Sigmoid colon (tissue), 6 donors: ENCODE measurements at regions not wholly inside any gene's neighbourhood (a gene's known extent, or its start where the extent isn't known, plus 50 kb on each side); places are given as distances from the start of the nearest gene placed in this dataset.

Experiments used
- DNase-seq: peaks from one replicate; pipeline ENCODE4 v3.0.0-alpha.2; 2019
- H3K27ac ChIP-seq, 4 donors: fragments of 200-600 bp; sonication (generic); one replicate each; pipeline ENCODE4 v1.5.1; 2016 to 2019; ENCODE audit warnings: mild to moderate bottlenecking in 1 of 4
- H3K27me3 ChIP-seq, 3 donors: fragments of 200-600 bp; sonication (generic); one replicate each; pipeline ENCODE4 v1.5.1; 2019; ENCODE audit warnings: mild to moderate bottlenecking in 1 of 3
- H3K36me3 ChIP-seq, 4 donors: fragments of 200-600 bp; sonication (generic); one replicate each; pipeline ENCODE4 v1.5.1; 2016 to 2019
- H3K4me1 ChIP-seq, 4 donors: fragments of 200-600 bp; sonication (generic); one replicate each; pipeline ENCODE4 v1.5.1; 2017 to 2019
- H3K4me3 ChIP-seq, 4 donors: fragments of 200-600 bp; sonication (generic); one replicate each; pipeline ENCODE4 v1.5.1; 2017 to 2019; ENCODE audit warnings: mild to moderate bottlenecking in 2 of 4, moderate library complexity in 1 of 4
- H3K9me3 ChIP-seq, 4 donors: fragments of 200-600 bp in 3 of 4; sonication (generic) in 3 of 4; one replicate each; pipeline versions ENCODE4 v1.5.1 to v1.6.1; 2013 to 2019
- EP300 ChIP-seq, 4 donors: sonication (generic); formaldehyde crosslinking; IDR thresholded peaks; one replicate each; pipeline ENCODE4 v1.6.1; 2017; ENCODE audit warnings: antibody characterized with exemption in 4 of 4
- POLR2A ChIP-seq, 2 donors: fragments of 450-650 bp; IDR thresholded peaks; one replicate each; pipeline ENCODE4 v1.6.1; 2016; ENCODE audit warnings: antibody characterized with exemption in 2 of 2, mild to moderate bottlenecking in 2 of 2, moderate library complexity in 2 of 2
- POLR2AphosphoS5 ChIP-seq, 4 donors: sonication (generic); formaldehyde crosslinking; IDR thresholded peaks; one replicate each; pipeline ENCODE4 v1.6.1; 2017; ENCODE audit warnings: antibody characterized with exemption in 4 of 4
- WGBS, 2 donors: extraction: QIAGEN DNeasy Blood & Tissue Kit; methylation state at CpG; one replicate each; pipeline ENCODE4 v1.1.7; 2013; 5-methylcytosine and 5-hydroxymethylcytosine counted together
- intact Hi-C: fragments of 100-400 bp; cut with DNase I; formaldehyde crosslinking; loops from one replicate; pipeline ENCODE4 v1.15.1; 2023
- TF ChIP-seq, protein P1 (sequence below), 4 experiments: fragments of 450-650 bp in 3 of 4; fragments of 200-600 bp in 1 of 4; IDR thresholded peaks; one replicate each; pipeline ENCODE4 v1.5.1; 2016 to 2019; ENCODE audit warnings: antibody characterized with exemption in 4 of 4, mild to moderate bottlenecking in 3 of 4, moderate library complexity in 2 of 4
- donor health status: healthy with polysubstance abuse.
- donor health status: healthy.

DNA sequence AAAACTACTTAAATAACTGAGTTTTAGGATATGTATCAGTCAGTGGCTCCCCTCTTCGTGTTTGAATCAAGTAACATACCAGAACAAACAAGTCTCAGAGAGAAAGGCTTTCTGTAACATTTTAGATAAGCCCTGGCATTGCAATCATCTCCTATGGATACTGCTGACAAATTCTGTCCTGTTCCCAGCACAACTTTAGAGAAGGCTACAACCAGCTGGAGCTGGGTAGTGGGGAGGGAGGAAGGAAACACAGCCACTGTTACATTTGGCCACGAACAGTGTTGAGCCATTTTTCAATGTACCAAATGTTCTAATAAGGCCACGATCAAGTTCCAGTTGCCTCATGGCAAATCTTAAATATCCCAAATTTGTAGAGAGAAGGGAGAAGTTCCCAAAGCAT is 511.8 kb upstream of the WWC1 start:
- no peaks in the 10 kb centered on the region for H3K36me3 ChIP-seq
- H3K4me3 ChIP-seq, result no peak overlapping the region
- H3K27me3 ChIP-seq, result no peaks in the 10 kb centered on the region
- DNase-seq, result no peak
- TF ChIP-seq POLR2AphosphoS5 (IDR thresholded peaks at IDR 0.05), result no peak
- no peak overlapping the region for H3K27ac ChIP-seq
- H3K9me3 ChIP-seq, result peaks cover 0 to 4% (median 0%) of the 10 kb centered on the region in 4 donors
- intact Hi-C loops, result no loop called here
- WGBS, 2 donors, result 76 to 78% methylated on average over 3 of the region's 3 CpGs
- peaks cover 0 to 3% (median 0%) of the 10 kb centered on the region in 4 donors for H3K4me1 ChIP-seq

DNA sequence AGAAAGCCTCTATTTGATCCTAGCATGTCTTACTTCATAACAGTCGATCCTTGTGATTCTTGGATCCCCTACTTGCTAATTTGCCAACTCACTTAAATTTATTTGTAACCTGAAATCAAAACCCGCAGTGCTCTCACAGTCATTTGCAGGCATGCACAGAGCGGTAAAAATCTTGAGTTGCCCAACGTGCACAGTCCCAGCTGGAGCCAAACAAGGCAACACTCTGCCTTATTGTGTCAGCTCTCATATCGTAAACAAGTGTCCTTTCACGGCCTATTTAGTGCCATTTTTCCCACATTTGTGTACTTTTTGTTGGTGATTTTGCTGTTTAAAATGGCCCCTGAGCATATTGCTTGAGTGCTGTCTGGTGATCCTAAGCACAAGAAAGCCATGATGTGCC is 511.3 kb upstream of the WWC1 start:
- no peak overlapping the region for H3K27ac ChIP-seq
- no peaks in the 10 kb centered on the region for H3K27me3 ChIP-seq
- no peak overlapping the region for H3K4me3 ChIP-seq
- H3K9me3 ChIP-seq, result peaks cover 0 to 4% (median 0%) of the 10 kb centered on the region in 4 donors
- H3K4me1 ChIP-seq, result peaks cover 0 to 3% (median 0%) of the 10 kb centered on the region in 4 donors
- no peaks in the 10 kb centered on the region for H3K36me3 ChIP-seq
- TF ChIP-seq POLR2AphosphoS5 (IDR thresholded peaks at IDR 0.05), result no peak
- TF ChIP-seq POLR2A (IDR thresholded peaks at IDR 0.05), result no peak
- TF ChIP-seq, protein P1, sequence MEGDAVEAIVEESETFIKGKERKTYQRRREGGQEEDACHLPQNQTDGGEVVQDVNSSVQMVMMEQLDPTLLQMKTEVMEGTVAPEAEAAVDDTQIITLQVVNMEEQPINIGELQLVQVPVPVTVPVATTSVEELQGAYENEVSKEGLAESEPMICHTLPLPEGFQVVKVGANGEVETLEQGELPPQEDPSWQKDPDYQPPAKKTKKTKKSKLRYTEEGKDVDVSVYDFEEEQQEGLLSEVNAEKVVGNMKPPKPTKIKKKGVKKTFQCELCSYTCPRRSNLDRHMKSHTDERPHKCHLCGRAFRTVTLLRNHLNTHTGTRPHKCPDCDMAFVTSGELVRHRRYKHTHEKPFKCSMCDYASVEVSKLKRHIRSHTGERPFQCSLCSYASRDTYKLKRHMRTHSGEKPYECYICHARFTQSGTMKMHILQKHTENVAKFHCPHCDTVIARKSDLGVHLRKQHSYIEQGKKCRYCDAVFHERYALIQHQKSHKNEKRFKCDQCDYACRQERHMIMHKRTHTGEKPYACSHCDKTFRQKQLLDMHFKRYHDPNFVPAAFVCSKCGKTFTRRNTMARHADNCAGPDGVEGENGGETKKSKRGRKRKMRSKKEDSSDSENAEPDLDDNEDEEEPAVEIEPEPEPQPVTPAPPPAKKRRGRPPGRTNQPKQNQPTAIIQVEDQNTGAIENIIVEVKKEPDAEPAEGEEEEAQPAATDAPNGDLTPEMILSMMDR (IDR thresholded peaks at IDR 0.05), result no peak
- no peak for TF ChIP-seq EP300 (IDR thresholded peaks at IDR 0.05)
- WGBS, 2 donors, result 81 to 82% methylated on average over 6 of the region's 6 CpGs
- no peak for DNase-seq
- intact Hi-C loops, result no loop called here

DNA sequence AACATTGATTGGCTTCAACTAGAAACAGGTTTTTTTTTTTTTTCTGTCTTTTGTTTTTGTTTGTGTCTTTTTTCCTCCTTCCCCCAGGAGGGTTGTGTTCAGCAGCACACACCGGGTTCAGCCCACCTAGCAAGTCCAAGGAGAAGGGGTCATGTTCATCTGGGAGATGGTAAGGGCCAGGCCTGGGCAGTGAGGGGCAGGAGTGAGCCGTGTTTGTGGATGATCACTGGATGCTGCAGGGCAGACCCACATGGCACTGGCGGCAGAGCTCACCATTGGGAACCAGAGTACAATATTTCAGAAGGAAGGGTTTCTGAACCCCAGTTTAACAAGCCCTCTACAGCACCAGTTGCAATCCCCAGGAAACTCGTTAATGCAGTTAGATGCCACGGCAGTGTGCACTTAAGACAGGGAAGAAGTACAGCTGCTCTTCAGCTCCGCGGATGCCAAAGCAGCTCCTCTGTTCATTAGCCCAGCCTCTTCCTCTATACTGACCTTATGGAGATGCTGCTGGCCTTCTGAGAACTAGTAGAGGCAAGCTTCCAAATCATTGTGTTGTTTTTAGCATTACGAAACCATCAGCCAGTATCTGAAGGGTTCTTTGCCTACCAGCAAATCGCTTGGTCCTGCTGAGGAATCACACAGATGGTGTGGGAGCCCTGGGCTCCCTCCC is 508.2 kb upstream of the WWC1 start:
- H3K4me1 ChIP-seq, result no peaks in the 10 kb centered on the region
- H3K36me3 ChIP-seq, result no peaks in the 10 kb centered on the region
- WGBS, 2 donors, result 72 to 83% methylated on average over 9 of the region's 9 CpGs
- H3K4me3 ChIP-seq, result no peak overlapping the region
- H3K9me3 ChIP-seq, result no peaks in the 10 kb centered on the region
- TF ChIP-seq POLR2AphosphoS5 (IDR thresholded peaks at IDR 0.05), result no peak
- no peak for TF ChIP-seq POLR2A (IDR thresholded peaks at IDR 0.05)
- no peak for TF ChIP-seq EP300 (IDR thresholded peaks at IDR 0.05)
- TF ChIP-seq, protein P1 (IDR thresholded peaks at IDR 0.05), result no peak
- no peak overlapping the region for H3K27ac ChIP-seq
- DNase-seq, result no peak
- no peaks in the 10 kb centered on the region for H3K27me3 ChIP-seq
- intact Hi-C loops, result no loop called here

DNA sequence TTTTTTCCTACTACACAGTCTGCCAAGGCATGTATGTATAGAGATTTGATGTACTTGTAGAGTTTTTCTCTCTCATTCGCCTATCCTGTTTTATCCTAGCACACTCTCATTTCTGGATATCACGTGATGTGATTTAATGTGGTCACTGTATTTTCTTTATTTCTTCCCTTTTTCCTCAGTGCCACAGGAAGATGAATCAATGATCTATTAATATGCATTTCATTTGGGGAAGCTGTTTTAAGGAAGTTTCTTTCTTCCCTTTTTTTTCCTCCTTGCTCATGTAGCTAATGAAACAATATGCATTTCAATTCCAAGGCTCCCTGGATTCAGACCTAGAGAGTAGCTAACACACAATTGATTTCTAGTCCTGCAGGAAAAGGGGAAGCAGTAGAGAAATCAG is 506.3 kb upstream of the WWC1 start:
- H3K36me3 ChIP-seq, result no peaks in the 10 kb centered on the region
- H3K27ac ChIP-seq, result no peak overlapping the region
- H3K27me3 ChIP-seq, result no peaks in the 10 kb centered on the region
- WGBS, 2 donors, result 61 to 79% methylated on average over 2 of the region's 2 CpGs
- no peaks in the 10 kb centered on the region for H3K9me3 ChIP-seq
- intact Hi-C loops, result no loop called here
- no peak overlapping the region for H3K4me3 ChIP-seq
- peaks cover 0 to 7% (median 0%) of the 10 kb centered on the region in 4 donors for H3K4me1 ChIP-seq
- TF ChIP-seq POLR2AphosphoS5 (IDR thresholded peaks at IDR 0.05) (no peak), EP300 (IDR thresholded peaks at IDR 0.05) (no peak), POLR2A (IDR thresholded peaks at IDR 0.05) (no peak)
- TF ChIP-seq, protein P1 (IDR thresholded peaks at IDR 0.05), result no peak
- DNase-seq, result no peak

DNA sequence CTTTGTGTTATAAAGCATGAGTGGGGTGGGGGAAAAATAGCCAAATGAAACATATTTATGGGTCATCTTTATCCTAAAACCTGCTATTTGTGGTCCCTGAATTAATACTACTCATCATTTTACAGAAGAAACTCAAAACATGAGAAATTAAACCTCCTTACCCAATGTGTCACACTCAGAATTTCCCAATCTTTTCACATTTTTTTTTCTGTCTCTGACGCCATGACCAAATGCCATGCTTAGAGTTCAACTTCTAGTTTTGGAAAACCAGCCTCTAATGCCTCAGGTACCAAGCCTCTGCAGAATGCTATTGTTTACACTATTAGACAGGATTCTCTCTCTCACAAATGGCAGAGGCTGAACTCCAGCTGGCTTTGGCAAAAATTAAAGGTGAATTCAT is 505.5 kb upstream of the WWC1 start:
- no peak for DNase-seq
- H3K4me1 ChIP-seq, result peaks cover 0 to 9% (median 0%) of the 10 kb centered on the region in 4 donors
- TF ChIP-seq, protein P1 (IDR thresholded peaks at IDR 0.05), result no peak
- TF ChIP-seq POLR2A (IDR thresholded peaks at IDR 0.05) (no peak), POLR2AphosphoS5 (IDR thresholded peaks at IDR 0.05) (no peak), EP300 (IDR thresholded peaks at IDR 0.05) (no peak)
- no peaks in the 10 kb centered on the region for H3K9me3 ChIP-seq
- H3K36me3 ChIP-seq, result no peaks in the 10 kb centered on the region
- intact Hi-C loops, result no loop called here
- H3K27ac ChIP-seq, result no peak overlapping the region
- 86% methylated on average over 1 of the region's 1 CpG for WGBS, 2 donors
- H3K4me3 ChIP-seq, result no peak overlapping the region
- H3K27me3 ChIP-seq, result no peaks in the 10 kb centered on the region
